GM19328 (cell line): ENCODE measurements at regions not wholly inside any gene's neighbourhood (a gene's known extent, or its start where the extent isn't known, plus 50 kb on each side); places are given as distances from the start of the nearest gene placed in this dataset.
"Not testable (repeated sequence)": the region's sequence is repeated elsewhere in the genome, so short reads cannot be mapped to it uniquely, and the experiment has no call there.

ENCODE experiments used
- ATAC-seq: cut with Tn5 transposase; IDR thresholded peaks from one replicate; pipeline ENCODE4 v1.9.1; 2021; ENCODE audit warnings: mild to moderate bottlenecking, moderate library complexity; ENCODE audit not compliant: unreplicated experiment

- ATAC-seq: no peak
Observed at GRCh38 chr13:34349091-34349722, 531.3 kb downstream of the RFC3 start.

DNA sequence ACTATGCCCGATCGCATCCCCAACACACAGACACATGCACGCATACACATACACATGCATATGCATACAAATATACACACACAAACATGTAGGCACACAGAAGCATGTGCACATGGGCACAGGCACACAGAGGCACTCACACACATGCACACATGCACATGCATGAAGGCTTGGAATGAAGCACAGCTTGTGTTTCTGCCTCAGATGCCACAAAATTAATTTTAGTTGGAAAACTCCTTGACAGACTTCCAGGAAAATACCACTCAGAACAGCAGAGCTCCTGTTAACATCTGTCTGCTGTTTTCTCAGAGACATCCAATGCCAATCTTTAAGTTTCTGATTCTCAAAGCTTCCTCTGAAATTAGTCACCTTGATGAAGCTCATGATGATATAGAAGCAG is 532.7 kb downstream of the RFC3 start:
- no peak for ATAC-seq

- ATAC-seq: no peak
Observed at GRCh38 chr13:34351134-34351533, 533.2 kb downstream of the RFC3 start.

- ATAC-seq: no peak
Observed at GRCh38 chr13:34352958-34353357, 535.0 kb downstream of the RFC3 start.

GRCh38 chr13:34356686-34357434 is 538.9 kb downstream of the RFC3 start:
- ATAC-seq: no peak

- ATAC-seq: no peak
Observed at GRCh38 chr13:34357435-34358232, 539.7 kb downstream of the RFC3 start.

GRCh38 chr13:34358811-34359513 is 541.0 kb downstream of the RFC3 start:
- ATAC-seq: no peak

DNA sequence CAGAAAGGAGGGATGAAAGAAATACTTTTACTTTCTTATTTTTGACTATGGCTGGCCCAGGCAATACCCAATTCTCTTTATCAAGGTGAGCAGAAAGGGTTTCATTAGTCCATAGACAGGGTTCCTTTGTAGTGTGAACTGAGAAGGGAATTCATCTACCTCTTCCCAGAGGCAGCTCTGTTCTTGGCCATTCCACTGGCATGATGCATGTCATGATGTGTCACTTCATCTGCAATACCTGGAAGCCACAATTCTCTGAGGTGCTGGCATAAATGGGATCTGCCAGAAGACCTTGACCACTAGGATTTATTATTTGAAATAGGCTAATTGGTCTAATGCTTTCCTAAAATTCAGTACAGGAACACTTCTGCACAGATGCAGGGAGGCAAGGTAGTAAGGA is 542.8 kb downstream of the RFC3 start:
- no peak for ATAC-seq

- ATAC-seq: no peak
Observed at GRCh38 chr13:34361560-34361959, 543.6 kb downstream of the RFC3 start.

- ATAC-seq: no peak
Observed at GRCh38 chr13:34363266-34363665, 545.3 kb downstream of the RFC3 start.

- no peak for ATAC-seq
Observed at GRCh38 chr13:34364633-34365032, 546.7 kb downstream of the RFC3 start.

- ATAC-seq: no peak
Observed at GRCh38 chr13:34369931-34370330, 552.0 kb downstream of the RFC3 start.

- no peak for ATAC-seq
Observed at GRCh38 chr13:34371108-34371507, 553.2 kb downstream of the RFC3 start.

- no peak for ATAC-seq
Observed at GRCh38 chr13:34371645-34372395, 553.9 kb downstream of the RFC3 start.

- no peak for ATAC-seq
Observed at GRCh38 chr13:34372581-34372980, 554.6 kb downstream of the RFC3 start.

GRCh38 chr13:34376483-34376882 is 558.5 kb downstream of the RFC3 start:
- ATAC-seq: no peak

GRCh38 chr13:34381228-34381627 is 560.8 kb upstream of the NBEA start:
- ATAC-seq: no peak

DNA sequence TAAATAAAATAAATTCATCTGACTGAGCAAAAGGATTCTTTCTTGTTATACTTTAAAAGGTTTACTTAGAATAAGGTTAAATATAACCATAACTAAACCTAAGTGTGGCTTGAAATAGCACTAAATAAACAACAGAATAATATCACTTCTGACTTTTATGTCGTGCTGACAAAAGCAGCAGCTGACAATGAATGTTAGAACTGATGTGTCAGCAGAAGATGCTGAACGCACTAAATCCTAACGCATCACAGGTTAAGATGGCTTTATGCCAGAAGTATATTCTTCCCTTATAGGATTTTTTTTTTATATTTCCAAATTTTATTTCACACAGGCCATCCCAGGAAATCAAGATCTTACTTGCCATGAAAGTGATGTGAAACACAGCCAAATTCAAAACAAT is 558.3 kb upstream of the NBEA start:
- ATAC-seq: no peak

DNA sequence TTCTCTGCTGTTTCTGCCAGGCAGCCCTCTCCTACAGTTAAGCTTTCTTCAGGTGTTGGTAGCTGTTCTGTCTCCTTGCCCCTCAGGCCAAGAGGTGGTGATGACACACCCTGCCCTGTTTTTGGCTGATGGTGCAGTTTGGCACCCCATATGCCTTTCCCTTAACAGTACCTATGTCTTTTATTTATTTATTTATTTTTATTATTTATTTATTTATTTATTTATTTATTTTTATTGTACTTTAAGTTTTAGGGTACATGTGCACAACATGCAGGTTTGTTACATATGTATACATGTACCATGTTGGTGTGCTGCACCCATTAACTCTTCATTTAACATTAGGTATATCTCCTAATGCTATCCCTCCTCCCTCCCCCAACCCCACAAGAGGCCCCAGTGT is 555.8 kb upstream of the NBEA start:
- ATAC-seq: not testable (repeated sequence)

DNA sequence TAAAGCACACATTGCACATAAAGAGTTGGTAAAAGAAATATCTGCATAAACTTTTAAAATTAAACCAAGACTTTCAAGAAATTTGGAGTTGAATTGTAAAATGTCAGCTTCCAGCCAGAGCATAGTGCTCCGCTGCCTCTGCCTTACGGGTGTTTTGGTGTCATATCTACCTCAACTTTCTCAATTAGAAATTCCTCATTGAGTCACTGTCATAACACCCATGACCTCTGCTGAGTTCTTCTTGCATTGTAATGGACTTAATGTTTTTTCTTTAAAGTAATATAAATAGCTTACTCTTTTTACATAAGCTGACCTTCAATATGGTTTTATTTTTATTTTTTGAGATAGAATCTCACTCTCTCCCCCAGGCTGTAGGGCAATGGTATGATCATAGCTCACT is 551.0 kb upstream of the NBEA start:
- no peak for ATAC-seq

DNA sequence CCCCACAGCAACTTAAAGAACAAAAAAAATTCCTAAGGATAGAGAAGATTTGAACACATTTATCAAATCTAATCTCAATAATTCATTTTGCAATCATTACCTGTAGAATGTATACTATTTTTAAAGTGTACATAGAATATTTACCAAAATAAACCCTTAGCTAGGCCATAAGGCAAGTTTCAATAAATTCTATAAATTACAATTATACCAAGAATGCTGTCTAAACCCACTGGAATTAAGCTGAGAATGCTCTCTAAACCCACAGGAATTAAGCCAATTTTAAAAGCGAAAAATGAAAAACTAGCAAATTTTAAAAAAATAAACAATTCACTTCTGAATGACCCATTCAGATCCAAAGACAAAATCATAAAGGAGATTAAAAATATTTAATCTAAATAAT is 540.4 kb upstream of the NBEA start:
- no peak for ATAC-seq
